Lung (tissue), 11 donors: ENCODE measurements at regions not wholly inside any gene's neighbourhood (a gene's known extent, or its start where the extent isn't known, plus 50 kb on each side); places are given as distances from the start of the nearest gene placed in this dataset.

Experiments used
- ATAC-seq: fragments of 200-7000 bp; cut with Tn5 transposase; one replicate; pipeline ENCODE4 v1.9.1; 2020; ENCODE audit warnings: moderate number of reproducible peaks; ENCODE audit not compliant: insufficient read depth, low FRiP score
- DNase-seq, 3 donors: peaks; one replicate each; pipeline ENCODE4 v3.0.0-alpha.2; 2013 to 2017
- H3K27ac ChIP-seq, 2 donors: one replicate each; pipeline ENCODE4 v1.5.1; 2013; ENCODE audit warnings: mild to moderate bottlenecking in 2 of 2, moderate library complexity in 2 of 2, control low read depth in 1 of 2, inconsistent platforms in 1 of 2, low read depth in 1 of 2, low read length in 1 of 2
- H3K27me3 ChIP-seq, 3 donors: one replicate each; pipeline ENCODE4 v1.5.1; 2013; ENCODE audit warnings: low read length in 2 of 3; ENCODE audit not compliant: control insufficient read depth in 3 of 3, insufficient read depth in 3 of 3
- H3K36me3 ChIP-seq, 4 donors: one replicate each; pipeline ENCODE4 v1.5.1; 2013; ENCODE audit warnings: low read length in 4 of 4, mild to moderate bottlenecking in 1 of 4, moderate library complexity in 1 of 4; ENCODE audit not compliant: control insufficient read depth in 4 of 4, insufficient read depth in 4 of 4
- H3K4me1 ChIP-seq, 5 donors: one replicate each; pipeline ENCODE4 v1.5.1; 2013; ENCODE audit warnings: low read length in 5 of 5, mild to moderate bottlenecking in 2 of 5, moderate library complexity in 1 of 5; ENCODE audit not compliant: control insufficient read depth in 5 of 5, insufficient read depth in 5 of 5
- H3K4me3 ChIP-seq: one replicate; pipeline ENCODE4 v1.5.1; 2013; ENCODE audit warnings: mild to moderate bottlenecking, control low read depth, moderate library complexity
- H3K9ac ChIP-seq, 2 donors: one replicate each; pipeline ENCODE4 v1.5.1; 2013; ENCODE audit warnings: low read length in 2 of 2, control low read depth in 1 of 2; ENCODE audit not compliant: insufficient read depth in 1 of 2
- H3K9me3 ChIP-seq, 4 donors: one replicate each; pipeline ENCODE4 v1.5.1; 2013; ENCODE audit warnings: low read length in 3 of 4, mild to moderate bottlenecking in 1 of 4, moderate library complexity in 1 of 4; ENCODE audit not compliant: control insufficient read depth in 4 of 4, insufficient read depth in 3 of 4
- CTCF ChIP-seq: IDR thresholded peaks from 2 replicates; pipeline ENCODE4 v1.5.1; 2012; ENCODE audit warnings: mild to moderate bottlenecking; ENCODE audit errors: control extremely low read depth, extremely low read depth
- WGBS, 2 donors: extraction: QIAGEN DNeasy Blood & Tissue Kit; methylation state at CpG; one replicate each; pipeline ENCODE4 v1.1.7; 2013; 5-methylcytosine and 5-hydroxymethylcytosine counted together
- donor health status: control.
- donor health status: control.
- donor health status: Bipolar disorder and iron deficiency.
- donor health status: healthy.
- donor health status: DM: yes; HTN: yes; CAD: no.

- WGBS, 2 donors = 75 to 88% methylated on average over 2 of the region's 2 CpGs
Measured at GRCh38 chr14:39731912-39732311, 299.7 kb upstream of the FBXO33 start.

GRCh38 chr14:39726563-39726962 lies 294.3 kb upstream of the FBXO33 start:
- Histone ChIP-seq H3K27me3 (no peaks in the 10 kb centered on the region), H3K9me3 (no peaks in the 10 kb centered on the region), H3K36me3 (no peaks in the 10 kb centered on the region), H3K4me3 (no peak overlapping the region), H3K4me1 (no peaks in the 10 kb centered on the region), H3K27ac (no peak overlapping the region), H3K9ac (no peak overlapping the region)
- ATAC-seq (no peak), DNase-seq (no peak)
- WGBS, 2 donors = 89 to 91% methylated on average over 2 of the region's 2 CpGs
- no peak for TF ChIP-seq CTCF

More at GRCh38 chr14:39731912-39732311, 299.7 kb upstream of the FBXO33 start:
- DNase-seq (no peak), ATAC-seq (no peak)
- H3K9ac ChIP-seq = no peak overlapping the region
- no peaks in the 10 kb centered on the region for H3K27me3 ChIP-seq
- no peak for TF ChIP-seq CTCF
- peaks cover 0 to 3% (median 0%) of the 10 kb centered on the region in 4 donors for H3K9me3 ChIP-seq
- H3K36me3 ChIP-seq = no peaks in the 10 kb centered on the region
- no peak overlapping the region for H3K27ac ChIP-seq
- no peaks in the 10 kb centered on the region for H3K4me1 ChIP-seq
- no peak overlapping the region for H3K4me3 ChIP-seq

- WGBS, 2 donors = 62 to 71% methylated on average over 2 of the region's 2 CpGs
Measured at GRCh38 chr14:39722547-39723273, 290.5 kb upstream of the FBXO33 start.

More at GRCh38 chr14:39722547-39723273, 290.5 kb upstream of the FBXO33 start:
- Histone ChIP-seq H3K27me3 (no peaks in the 10 kb centered on the region), H3K4me1 (no peaks in the 10 kb centered on the region), H3K9ac (no peak overlapping the region), H3K9me3 (no peaks in the 10 kb centered on the region), H3K27ac (no peak overlapping the region), H3K4me3 (no peak overlapping the region), H3K36me3 (no peaks in the 10 kb centered on the region)
- no peak for ATAC-seq
- no peak for TF ChIP-seq CTCF
- DNase-seq = no peak
